Endodermal cell (in vitro differentiated cells): ENCODE measurements at regions not wholly inside any gene's neighbourhood (a gene's known extent, or its start where the extent isn't known, plus 50 kb on each side); places are given as distances from the start of the nearest gene placed in this dataset.

Experiments
- DNase-seq: peaks from one replicate; pipeline ENCODE4 v3.0.0-alpha.2; 2017
- H3K27ac ChIP-seq: 2 replicates; pipeline ENCODE4 v1.5.1; 2013; ENCODE audit warnings: mild to moderate bottlenecking, low read depth, low read length, moderate library complexity
- H3K27me3 ChIP-seq: 2 replicates; pipeline ENCODE4 v1.6.1; 2013; ENCODE audit warnings: mild to moderate bottlenecking, low read length, moderate library complexity; ENCODE audit not compliant: insufficient read depth, control insufficient read depth, poor library complexity, severe bottlenecking
- H3K36me3 ChIP-seq: 2 replicates; pipeline ENCODE4 v1.7.0; 2013; ENCODE audit warnings: mild to moderate bottlenecking, low read length, moderate library complexity; ENCODE audit not compliant: control insufficient read depth, insufficient read depth
- H3K4me1 ChIP-seq: one replicate; pipeline ENCODE4 v1.7.0; 2013; ENCODE audit warnings: low read length; ENCODE audit not compliant: control insufficient read depth, insufficient read depth
- H3K4me3 ChIP-seq: 2 replicates; pipeline ENCODE4 v1.5.1; 2013; ENCODE audit warnings: mild to moderate bottlenecking, low read length, moderate library complexity
- H3K9ac ChIP-seq: 2 replicates; pipeline ENCODE4 v1.6.1; 2013; ENCODE audit warnings: mild to moderate bottlenecking, low read length, moderate library complexity; ENCODE audit not compliant: poor library complexity, severe bottlenecking; ENCODE audit errors: extremely low read depth
- H3K9me3 ChIP-seq: 2 replicates; pipeline ENCODE4 v1.6.1; 2013; ENCODE audit warnings: mild to moderate bottlenecking, low read length, moderate library complexity; ENCODE audit not compliant: control insufficient read depth
- H3K27ac Mint-ChIP-seq: 2 replicates; pipeline ENCODE4 v1.8.0; 2020; ENCODE audit warnings: mixed read lengths
- H3K27me3 Mint-ChIP-seq: 2 replicates; pipeline ENCODE4 v1.8.0; 2021; ENCODE audit warnings: mild to moderate bottlenecking, mixed read lengths; ENCODE audit not compliant: insufficient read depth
- H3K36me3 Mint-ChIP-seq: 2 replicates; pipeline ENCODE4 v1.8.0; 2020; ENCODE audit warnings: low read depth, mixed read lengths
- H3K4me1 Mint-ChIP-seq: 2 replicates; pipeline ENCODE4 v1.8.0; 2020; ENCODE audit warnings: mixed read lengths
- H3K4me3 Mint-ChIP-seq: 2 replicates; pipeline ENCODE4 v1.8.0; 2020; ENCODE audit warnings: mild to moderate bottlenecking, moderate library complexity, mixed read lengths
- H3K9me3 Mint-ChIP-seq: 2 replicates; pipeline ENCODE4 v1.8.0; 2020; ENCODE audit warnings: mild to moderate bottlenecking, mixed read lengths
- CTCF ChIP-seq: fragments of 200-600 bp; sonication (generic); conservative IDR thresholded peaks from 2 replicates; pipeline ENCODE4 v1.5.0; 2021; ENCODE audit warnings: antibody characterized with exemption, mild to moderate bottlenecking
- WGBS, 2 experiments: methylation state at CpG; one replicate each; pipeline versions ENCODE4 v1.1.5 to v1.1.7; 2013; ENCODE audit warnings: missing lambda C conversion rate in 2 of 2, mixed read lengths in 1 of 2; ENCODE audit not compliant: insufficient coverage in 1 of 2, insufficient read length in 1 of 2; 5-methylcytosine and 5-hydroxymethylcytosine counted together

DNA sequence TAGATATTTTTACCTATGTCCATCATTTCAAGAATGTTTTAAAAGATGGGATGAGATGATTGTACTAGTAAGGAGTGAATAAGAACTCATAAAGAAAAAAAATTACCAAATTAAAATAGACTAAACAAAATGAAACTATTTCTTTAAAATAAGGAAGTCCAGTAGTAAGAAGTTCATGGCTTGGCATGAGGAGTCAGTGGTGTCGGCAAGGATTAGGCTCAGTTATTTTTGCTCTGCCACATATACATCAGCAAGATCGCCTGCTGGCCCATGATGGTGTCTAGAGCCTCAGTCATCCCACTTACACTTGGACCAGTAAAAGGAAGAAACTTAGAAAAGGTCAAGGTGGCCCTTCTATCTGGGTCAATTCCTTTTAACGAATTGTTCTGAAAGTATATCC, 300.9 kb upstream of the SLC8A1 start:
- no peaks in the 10 kb centered on the region for H3K27me3 Mint-ChIP-seq
- H3K27me3 ChIP-seq = no peaks in the 10 kb centered on the region
- no peak overlapping the region for H3K27ac Mint-ChIP-seq
- H3K36me3 ChIP-seq = no peaks in the 10 kb centered on the region
- DNase-seq = no peak
- no peak overlapping the region for H3K27ac ChIP-seq
- no peak for TF ChIP-seq CTCF
- H3K4me3 Mint-ChIP-seq = no peak overlapping the region
- no peaks in the 10 kb centered on the region for H3K9me3 ChIP-seq
- H3K4me1 ChIP-seq = no peaks in the 10 kb centered on the region
- H3K4me3 ChIP-seq = no peak overlapping the region
- H3K36me3 Mint-ChIP-seq = no peaks in the 10 kb centered on the region
- H3K4me1 Mint-ChIP-seq = no peaks in the 10 kb centered on the region
- H3K9ac ChIP-seq = no peak overlapping the region
- no peaks in the 10 kb centered on the region for H3K9me3 Mint-ChIP-seq
- 83 to 96% methylated on average over 1 to 3 of the region's 3 CpGs for WGBS, 2 experiments

- H3K36me3 Mint-ChIP-seq = no peaks in the 10 kb centered on the region
- no peak overlapping the region for H3K27ac Mint-ChIP-seq
- TF ChIP-seq CTCF = no peak
Measured at GRCh38 chr2:40754912-40755311, 303.0 kb upstream of the SLC8A1 start.

GRCh38 chr2:40758401-40759155, 306.7 kb upstream of the SLC8A1 start:
- Mint-ChIP-seq H3K4me1 (no peaks in the 10 kb centered on the region), H3K4me3 (no peak overlapping the region), H3K9me3 (no peaks in the 10 kb centered on the region), H3K27ac (no peak overlapping the region), H3K36me3 (no peaks in the 10 kb centered on the region), H3K27me3 (no peaks in the 10 kb centered on the region)
- Histone ChIP-seq H3K4me1 (no peaks in the 10 kb centered on the region), H3K9ac (no peak overlapping the region), H3K4me3 (no peak overlapping the region), H3K9me3 (no peaks in the 10 kb centered on the region), H3K36me3 (no peaks in the 10 kb centered on the region), H3K27me3 (no peaks in the 10 kb centered on the region), H3K27ac (no peak overlapping the region)
- WGBS, 2 experiments = 95% methylated on average over 4 of the region's 4 CpGs; no CpG with 5 or more reads in 1 of the 2 experiments
- TF ChIP-seq CTCF = no peak
- no peak for DNase-seq

More at GRCh38 chr2:40754912-40755311, 303.0 kb upstream of the SLC8A1 start:
- Mint-ChIP-seq H3K9me3 (no peaks in the 10 kb centered on the region), H3K4me3 (no peak overlapping the region), H3K4me1 (no peaks in the 10 kb centered on the region), H3K27me3 (no peaks in the 10 kb centered on the region)
- Histone ChIP-seq H3K4me3 (no peak overlapping the region), H3K9ac (no peak overlapping the region), H3K36me3 (no peaks in the 10 kb centered on the region), H3K4me1 (no peaks in the 10 kb centered on the region), H3K27me3 (no peaks in the 10 kb centered on the region), H3K9me3 (no peaks in the 10 kb centered on the region), H3K27ac (no peak overlapping the region)
- DNase-seq = no peak
